Common myeloid progenitor, CD34-positive (primary cell): ENCODE measurements at regions not wholly inside any gene's neighbourhood (a gene's known extent, or its start where the extent isn't known, plus 50 kb on each side); places are given as distances from the start of the nearest gene placed in this dataset.

ENCODE experiments used
- CTCF ChIA-PET: fragments of 350-600 bp; sonication (Branson Sonifier 250); formaldehyde crosslinking; loops from one replicate; lab custom pipeline; 2021; ENCODE audit warnings: antibody characterized with exemption; lab: Charles Lee
- POLR2A ChIA-PET: fragments of 350-600 bp; sonication (Branson Sonifier 250); formaldehyde crosslinking; loops from one replicate; lab custom pipeline; 2021; ENCODE audit warnings: antibody characterized with exemption; lab: Charles Lee
- DNase-seq, 3 donors: peaks; one replicate each; pipeline versions ENCODE4 v3.0.0 to v3.0.0-alpha.2; 2013
- H3K27ac ChIP-seq, 2 experiments: 1 replicate in 1 of 2; 2 replicates in 1 of 2; pipeline ENCODE4 v1.7.0; 2013; ENCODE audit warnings: inconsistent platforms in 2 of 2, low read length in 2 of 2, mild to moderate bottlenecking in 2 of 2, low read depth in 1 of 2, moderate library complexity in 1 of 2; ENCODE audit not compliant: severe bottlenecking in 2 of 2, insufficient read depth in 1 of 2, poor library complexity in 1 of 2
- H3K27me3 ChIP-seq, 5 experiments: replicated peaks in 2 of 5; 1 replicate in 3 of 5; 2 replicates in 2 of 5; pipeline versions ENCODE4 v1.6.1 to v1.7.0; 2013; ENCODE audit warnings: low read length in 4 of 5, mild to moderate bottlenecking in 2 of 5, moderate library complexity in 2 of 5, inconsistent platforms in 1 of 5; ENCODE audit not compliant: insufficient read depth in 5 of 5, control insufficient read depth in 4 of 5
- H3K36me3 ChIP-seq, 4 experiments: 1 replicate in 2 of 4; 2 replicates in 2 of 4; pipeline versions ENCODE4 v1.6.1 to v1.7.0; 2013; ENCODE audit warnings: low read length in 3 of 4, control low read depth in 1 of 4, mild to moderate bottlenecking in 1 of 4; ENCODE audit not compliant: control insufficient read depth in 4 of 4, insufficient read depth in 4 of 4
- H3K4me1 ChIP-seq, 4 experiments: 1 replicate in 3 of 4; 2 replicates in 1 of 4; pipeline versions ENCODE4 v1.6.1 to v1.7.1; 2013; ENCODE audit warnings: low read length in 3 of 4, mild to moderate bottlenecking in 3 of 4, control low read depth in 1 of 4, inconsistent platforms in 1 of 4, moderate library complexity in 1 of 4; ENCODE audit not compliant: control insufficient read depth in 4 of 4, insufficient read depth in 4 of 4; ENCODE audit errors: control extremely low read depth in 1 of 4
- H3K4me3 ChIP-seq, 7 experiments: 1 replicate in 4 of 7; 2 replicates in 3 of 7; pipeline versions ENCODE4 v1.5.1 to v1.7.0; 2013; ENCODE audit warnings: mild to moderate bottlenecking in 7 of 7, low read length in 6 of 7, moderate library complexity in 6 of 7, inconsistent platforms in 2 of 7, low read depth in 2 of 7, control low read depth in 1 of 7; ENCODE audit not compliant: insufficient read depth in 4 of 7, control insufficient read depth in 1 of 7; ENCODE audit errors: extremely low read depth in 1 of 7
- H3K9me3 ChIP-seq, 5 experiments: 1 replicate in 4 of 5; 2 replicates in 1 of 5; pipeline versions ENCODE4 v1.6.1 to v1.7.1; 2013; ENCODE audit warnings: low read length in 4 of 5, mild to moderate bottlenecking in 2 of 5, inconsistent platforms in 1 of 5, low read depth in 1 of 5, moderate library complexity in 1 of 5; ENCODE audit not compliant: control insufficient read depth in 4 of 5, insufficient read depth in 2 of 5; ENCODE audit errors: control extremely low read depth in 1 of 5
- WGBS: methylation state at CpG from one replicate; pipeline ENCODE4 v1.1.5; 2013; ENCODE audit not compliant: insufficient coverage; 5-methylcytosine and 5-hydroxymethylcytosine counted together

DNA sequence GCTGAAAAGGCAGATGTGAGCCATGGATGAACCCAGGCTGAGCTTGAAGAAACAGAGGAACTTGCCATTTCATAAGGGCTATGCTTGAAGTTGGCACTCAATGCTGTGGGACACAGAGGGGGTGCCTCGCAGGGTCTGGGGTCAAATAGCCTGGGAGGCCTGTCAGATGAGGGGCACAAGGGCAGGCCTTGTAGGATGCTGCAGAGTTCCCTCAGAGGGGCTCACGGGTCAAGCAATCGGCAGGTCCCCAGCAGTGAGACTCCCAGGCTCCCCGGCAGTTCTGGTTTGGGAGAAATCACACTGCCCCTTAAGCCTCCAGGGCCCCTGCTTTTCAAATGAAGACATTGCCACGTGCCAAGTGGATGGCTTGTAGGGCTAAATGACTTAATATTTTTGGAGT, 116.7 kb upstream of the GRIK3 start:
- Histone ChIP-seq H3K4me1 (no peaks in the 10 kb centered on the region), H3K27me3 (peaks cover 0 to 10% (median 0%) of the 10 kb centered on the region in 5 experiments), H3K27ac (no peak overlapping the region), H3K4me3 (no peak overlapping the region), H3K9me3 (no peaks in the 10 kb centered on the region), H3K36me3 (no peaks in the 10 kb centered on the region)
- WGBS, result 86% methylated on average over 3 of the region's 5 CpGs
- CTCF ChIA-PET, result interaction anchor here (0.7 kb wide), 1 partner anchor 153 kb away, joined by 3 read pairs; no protein-coding TSS in a partner anchor
- DNase-seq, result no peak
- POLR2A ChIA-PET, result no interaction called here

- Histone ChIP-seq H3K4me3 (no peak overlapping the region), H3K36me3 (no peaks in the 10 kb centered on the region), H3K4me1 (no peaks in the 10 kb centered on the region), H3K27ac (no peak overlapping the region), H3K9me3 (no peaks in the 10 kb centered on the region), H3K27me3 (peaks cover 0 to 12% (median 0%) of the 10 kb centered on the region in 5 experiments)
- POLR2A ChIA-PET, result no interaction called here
- WGBS, result 50% methylated on average over 3 of the region's 3 CpGs
- CTCF ChIA-PET, result no interaction called here
- no peak for DNase-seq
These were observed 117.5 kb upstream of the GRIK3 start for GRCh38 chr1:37151789-37152188.

DNA sequence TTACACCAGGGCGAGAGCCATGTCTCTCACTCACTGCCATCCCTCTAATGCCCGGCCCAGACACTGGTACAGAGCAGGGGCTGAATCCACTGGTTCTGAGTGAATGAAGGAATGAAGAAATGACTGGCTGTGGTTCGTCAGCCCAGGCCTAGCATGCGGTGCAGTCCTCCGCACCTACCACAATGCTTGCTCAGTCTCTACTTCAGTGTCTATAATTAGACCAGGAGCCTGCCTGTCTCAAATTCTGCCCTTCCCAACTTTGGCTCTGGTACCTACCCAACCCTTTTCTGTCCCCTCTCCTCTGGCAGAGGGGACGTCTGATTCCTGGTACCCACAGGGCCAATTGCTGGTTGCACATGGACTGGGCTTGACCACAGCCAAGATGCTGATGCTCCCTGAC, 118.2 kb upstream of the GRIK3 start:
- Histone ChIP-seq H3K27me3 (peaks cover 0 to 12% (median 0%) of the 10 kb centered on the region in 5 experiments), H3K27ac (no peak overlapping the region), H3K9me3 (no peaks in the 10 kb centered on the region), H3K4me3 (no peak overlapping the region), H3K36me3 (no peaks in the 10 kb centered on the region), H3K4me1 (no peaks in the 10 kb centered on the region)
- POLR2A ChIA-PET, result no interaction called here
- CTCF ChIA-PET, result no interaction called here
- no peak for DNase-seq
- WGBS, result 97% methylated on average over 6 of the region's 6 CpGs

DNA sequence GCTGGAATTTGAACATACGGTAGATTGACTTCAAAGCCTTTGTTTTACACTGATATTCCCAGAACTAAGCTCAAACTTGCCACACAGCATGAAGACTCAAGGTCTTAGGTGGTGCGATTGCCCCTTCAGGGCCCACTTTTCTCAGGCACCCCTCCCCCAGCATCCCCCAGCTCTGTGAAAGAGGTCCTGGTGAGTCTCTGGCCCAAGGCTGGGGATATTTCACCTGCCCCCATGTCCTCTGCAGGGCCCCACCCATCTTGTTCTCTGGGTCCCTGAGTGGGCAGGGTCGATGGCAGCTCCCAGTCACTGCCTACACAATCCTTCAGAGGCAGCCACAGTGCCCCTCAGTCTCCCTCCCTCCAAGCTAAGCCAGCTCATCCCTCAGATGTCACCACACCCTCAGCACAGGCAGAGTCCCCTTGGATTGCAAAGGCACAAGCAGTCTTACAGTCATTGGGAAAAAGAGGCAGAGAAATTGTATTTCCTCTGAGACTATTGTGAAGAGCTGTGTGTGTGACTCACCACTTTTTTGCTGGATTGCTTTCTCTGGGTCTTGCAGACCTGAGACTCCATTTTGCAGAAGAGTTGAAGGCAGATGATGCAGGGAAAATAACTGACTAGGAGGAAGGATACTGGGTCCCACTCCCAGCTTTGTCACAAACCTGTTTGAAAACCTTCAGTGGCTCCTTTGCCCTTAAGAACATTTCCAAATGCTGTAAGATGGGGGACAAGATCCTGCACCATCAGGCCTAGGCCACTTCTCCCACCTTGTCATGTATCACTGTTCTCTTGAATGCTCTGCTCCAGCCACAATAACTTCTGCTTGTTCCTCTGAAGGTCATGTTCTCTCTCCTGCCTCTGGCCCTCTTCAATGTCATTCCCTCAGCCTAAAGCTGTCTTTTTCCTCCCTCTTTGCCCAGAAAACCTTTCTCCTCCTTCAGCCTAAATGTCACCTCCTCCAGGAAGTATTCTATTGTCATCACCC, 119.1 kb upstream of the GRIK3 start:
- DNase-seq, result no peak
- Histone ChIP-seq H3K4me3 (no peak overlapping the region), H3K9me3 (no peaks in the 10 kb centered on the region), H3K27ac (no peak overlapping the region), H3K4me1 (no peaks in the 10 kb centered on the region), H3K27me3 (peaks cover 0 to 10% (median 0%) of the 10 kb centered on the region in 5 experiments), H3K36me3 (no peaks in the 10 kb centered on the region)
- 81% methylated on average over 3 of the region's 3 CpGs for WGBS
- CTCF ChIA-PET, result no interaction called here
- POLR2A ChIA-PET, result no interaction called here

DNA sequence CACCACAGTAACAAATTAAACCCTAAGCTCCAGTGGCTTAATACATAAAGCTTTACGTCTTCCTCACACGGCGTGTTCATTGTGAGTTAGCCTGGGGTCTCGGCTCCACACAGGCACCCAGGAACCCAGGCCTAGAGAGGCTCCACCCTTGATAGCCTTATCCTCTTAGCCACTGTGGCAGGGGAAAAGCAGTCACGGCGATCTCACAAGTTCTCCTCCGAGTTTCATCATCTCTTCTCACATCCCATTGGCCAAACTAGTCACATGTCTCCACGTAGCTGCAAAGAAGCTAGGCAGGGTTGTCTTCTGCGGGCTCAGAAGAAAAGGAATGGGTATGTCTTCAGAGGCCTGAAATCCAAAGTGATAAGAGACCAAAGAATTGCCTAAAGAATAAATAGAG, 122.3 kb upstream of the GRIK3 start:
- 84% methylated on average over 5 of the region's 9 CpGs for WGBS
- Histone ChIP-seq H3K4me3 (no peak overlapping the region), H3K27ac (no peak overlapping the region), H3K36me3 (no peaks in the 10 kb centered on the region), H3K9me3 (peaks cover 0 to 4% (median 0%) of the 10 kb centered on the region in 5 experiments), H3K27me3 (peaks cover 0 to 14% (median 0%) of the 10 kb centered on the region in 5 experiments), H3K4me1 (no peaks in the 10 kb centered on the region)
- POLR2A ChIA-PET, result no interaction called here
- CTCF ChIA-PET, result no interaction called here
- DNase-seq, result no peak

DNA sequence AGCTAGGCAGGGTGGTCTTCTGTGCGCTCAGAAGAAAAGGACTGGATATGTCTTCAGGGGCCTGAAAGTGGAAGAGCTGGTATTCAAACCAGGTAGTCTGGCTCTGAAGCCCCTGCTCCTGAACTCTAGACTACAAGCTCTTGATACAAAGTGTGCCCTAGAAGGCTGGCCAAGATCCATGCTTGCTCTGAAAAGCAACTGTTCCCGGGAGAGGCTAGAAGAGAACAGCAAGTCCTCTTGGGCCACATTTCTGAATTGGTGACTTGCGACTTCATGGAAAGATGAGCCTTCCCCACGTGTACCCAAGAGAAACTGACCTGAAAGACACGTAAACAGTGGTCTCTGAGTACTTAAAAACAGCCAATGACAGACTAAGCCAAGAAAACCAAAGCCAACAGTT, 123.3 kb upstream of the GRIK3 start:
- H3K9me3 ChIP-seq, result peaks cover 0 to 8% (median 1%) of the 10 kb centered on the region in 5 experiments
- WGBS, result 80% methylated on average over 4 of the region's 5 CpGs
- no peaks in the 10 kb centered on the region for H3K36me3 ChIP-seq
- ChIA-PET POLR2A (no interaction called here), CTCF (no interaction called here)
- H3K27ac ChIP-seq, result no peak overlapping the region
- peaks cover 0 to 14% (median 0%) of the 10 kb centered on the region in 5 experiments for H3K27me3 ChIP-seq
- no peak overlapping the region for H3K4me3 ChIP-seq
- no peak for DNase-seq
- H3K4me1 ChIP-seq, result no peaks in the 10 kb centered on the region

DNA sequence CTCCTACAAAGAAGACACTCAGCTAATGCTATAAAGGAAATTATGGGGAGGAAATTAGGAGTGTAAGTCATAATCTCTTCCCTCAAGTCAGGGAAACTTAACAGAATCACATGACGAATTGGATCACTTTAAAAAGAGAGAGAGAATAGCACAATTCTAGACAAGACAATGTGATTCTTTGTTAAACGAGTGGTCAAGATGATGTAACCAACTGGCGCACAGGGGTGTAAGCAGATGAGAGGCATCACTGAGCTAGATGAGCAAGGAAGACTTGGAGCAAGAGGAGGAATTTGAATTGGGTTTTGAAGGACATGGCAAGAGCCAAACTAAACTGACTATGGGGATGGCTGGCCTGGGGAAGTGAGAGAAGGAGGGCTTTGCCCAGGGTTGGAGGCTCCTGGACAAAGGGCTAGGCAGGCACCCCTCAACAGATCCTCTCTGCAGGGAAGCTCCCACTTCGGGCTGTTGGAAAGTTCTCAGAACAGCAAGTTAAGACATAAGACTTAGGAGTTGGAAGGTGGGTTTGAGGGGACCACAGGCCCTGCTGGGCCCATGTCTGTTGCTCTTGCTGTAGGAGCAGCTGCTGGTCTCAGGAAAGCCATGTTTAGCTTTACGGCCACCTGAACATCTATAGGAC, 123.9 kb upstream of the GRIK3 start:
- 96% methylated on average over 4 of the region's 5 CpGs for WGBS
- Histone ChIP-seq H3K27ac (no peak overlapping the region), H3K27me3 (peaks cover 0 to 14% (median 0%) of the 10 kb centered on the region in 5 experiments), H3K4me3 (no peak overlapping the region), H3K36me3 (no peaks in the 10 kb centered on the region), H3K4me1 (no peaks in the 10 kb centered on the region), H3K9me3 (peaks cover 0 to 8% (median 3%) of the 10 kb centered on the region in 5 experiments)
- POLR2A ChIA-PET, result no interaction called here
- no peak for DNase-seq
- CTCF ChIA-PET, result no interaction called here
